Keratinocyte (primary cell): ENCODE measurements at regions not wholly inside any gene's neighbourhood (a gene's known extent, or its start where the extent isn't known, plus 50 kb on each side); places are given as distances from the start of the nearest gene placed in this dataset.

Experiments
- DNase-seq: peaks from one replicate; pipeline ENCODE4 v3.0.0-alpha.2; 2011; ENCODE audit warnings: low read depth, missing footprints, low spot score
- FAIRE-seq: peaks from 2 replicates; lab custom pipeline; 2011; peaks lifted over from hg19 to GRCh38; lab: Jason Lieb, UNC
- H2AFZ ChIP-seq: 2 replicates; pipeline ENCODE4 v1.6.0; 2012; ENCODE audit warnings: low read length, control low read depth, inconsistent platforms; ENCODE audit not compliant: control insufficient read depth
- H3K27ac ChIP-seq: 2 replicates; pipeline ENCODE4 v1.5.1; 2011; ENCODE audit warnings: low read length; ENCODE audit not compliant: control insufficient read depth, insufficient read depth
- H3K27me3 ChIP-seq: 3 replicates; pipeline ENCODE4 v1.6.0; 2011; ENCODE audit warnings: low read length; ENCODE audit not compliant: control insufficient read depth, insufficient read depth; ENCODE audit errors: extremely low read depth
- H3K36me3 ChIP-seq, 2 experiments: 2 replicates in 1 of 2; 3 replicates in 1 of 2; pipeline ENCODE4 v1.5.1; 2011; ENCODE audit warnings: low read length in 2 of 2, mild to moderate bottlenecking in 1 of 2; ENCODE audit not compliant: control insufficient read depth in 2 of 2, insufficient read depth in 2 of 2; ENCODE audit errors: extremely low read depth in 1 of 2
- H3K4me1 ChIP-seq: 3 replicates; pipeline ENCODE4 v1.5.1; 2011; ENCODE audit warnings: low read length; ENCODE audit not compliant: control insufficient read depth, insufficient read depth; ENCODE audit errors: extremely low read depth
- H3K4me2 ChIP-seq: 3 replicates; pipeline ENCODE4 v1.6.0; 2011; ENCODE audit warnings: low read depth, low read length; ENCODE audit not compliant: control insufficient read depth, insufficient read depth; ENCODE audit errors: extremely low read depth
- H3K4me3 ChIP-seq, 3 experiments: fragments of 200-600 bp in 1 of 3; sonication (generic) in 1 of 3; 2 replicates in 2 of 3; 3 replicates in 1 of 3; pipeline ENCODE4 v1.5.1; 2011 to 2016; ENCODE audit warnings: low read length in 3 of 3, mild to moderate bottlenecking in 3 of 3, control low read depth in 2 of 3, inconsistent platforms in 1 of 3, low read depth in 1 of 3, mixed read lengths in 1 of 3, mixed run types in 1 of 3, moderate library complexity in 1 of 3; ENCODE audit not compliant: control insufficient read depth in 2 of 3, insufficient read depth in 2 of 3; ENCODE audit errors: extremely low read depth in 1 of 3
- H3K79me2 ChIP-seq: 2 replicates; pipeline ENCODE4 v1.6.0; 2012; ENCODE audit warnings: low read length; ENCODE audit not compliant: control insufficient read depth, insufficient read depth
- H3K9ac ChIP-seq: 3 replicates; pipeline ENCODE4 v1.6.0; 2011; ENCODE audit warnings: low read length; ENCODE audit not compliant: control insufficient read depth, insufficient read depth; ENCODE audit errors: extremely low read depth
- H3K9me1 ChIP-seq: 3 replicates; pipeline ENCODE4 v1.6.0; 2011; ENCODE audit warnings: low read length; ENCODE audit not compliant: control insufficient read depth, insufficient read depth; ENCODE audit errors: extremely low read depth
- H3K9me3 ChIP-seq: 2 replicates; pipeline ENCODE4 v1.5.1; 2012; ENCODE audit warnings: low read depth, low read length; ENCODE audit not compliant: control insufficient read depth
- H4K20me1 ChIP-seq: 3 replicates; pipeline ENCODE4 v1.6.0; 2011; ENCODE audit warnings: low read length; ENCODE audit not compliant: control insufficient read depth, insufficient read depth; ENCODE audit errors: extremely low read depth
- CTCF ChIP-seq, 3 experiments: IDR thresholded peaks in 1 of 3; conservative IDR thresholded peaks in 1 of 3; optimal IDR thresholded peaks in 1 of 3; 2 replicates in 2 of 3; 3 replicates in 1 of 3; pipeline versions ENCODE3 to v1.5.1; 2011; ENCODE audit warnings: low read length in 3 of 3, mild to moderate bottlenecking in 3 of 3, moderate library complexity in 2 of 3, control low read depth in 1 of 3, inconsistent platforms in 1 of 3; ENCODE audit not compliant: insufficient read depth in 2 of 3; ENCODE audit errors: extremely low read depth in 1 of 3
- EZH2 ChIP-seq: IDR thresholded peaks from one replicate; pipeline ENCODE4 v1.6.1; 2012; ENCODE audit warnings: inconsistent platforms, mild to moderate bottlenecking, low read length, moderate library complexity
- dilution Hi-C: fragments of 300-500 bp; cut with MboI; formaldehyde crosslinking; loops from one replicate; pipeline ENCODE4 v1.7.0; 2020; ENCODE audit warnings: low sequenced_read_pairs; ENCODE audit not compliant: extremely low pct_ligation_motif_present

GRCh38 chr14:101113835-101114725 is 210.6 kb upstream of the RTL1 start:
- DNase-seq, result no peak
- H3K27me3 ChIP-seq, result no peaks in the 10 kb centered on the region
- H3K4me3 ChIP-seq, result no peak overlapping the region
- no peaks in the 10 kb centered on the region for H3K79me2 ChIP-seq
- H3K4me1 ChIP-seq, result no peaks in the 10 kb centered on the region
- H2AFZ ChIP-seq, result no peak overlapping the region
- no peaks in the 10 kb centered on the region for H4K20me1 ChIP-seq
- TF ChIP-seq CTCF (optimal IDR thresholded peaks at IDR 0.05 in 1 of 3, IDR thresholded peaks at IDR 0.05 in 1 of 3, conservative IDR thresholded peaks at IDR 0.05 in 1 of 3; ENCODE audit: extremely low read depth in 1 of 3, insufficient read depth in 2 of 3, low read length in 3 of 3) (no peak), EZH2 (no peak)
- H3K9me3 ChIP-seq, result peaks cover 2% of the 10 kb centered on the region
- H3K4me2 ChIP-seq, result no peak overlapping the region
- no peaks in the 10 kb centered on the region for H3K36me3 ChIP-seq
- dilution Hi-C loops, result no loop called here
- no peak for FAIRE-seq
- H3K27ac ChIP-seq, result no peak overlapping the region
- H3K9ac ChIP-seq, result no peak overlapping the region
- H3K9me1 ChIP-seq, result no peaks in the 10 kb centered on the region

- Histone ChIP-seq H3K9me3 (peaks cover 2% of the 10 kb centered on the region), H3K9me1 (no peaks in the 10 kb centered on the region), H3K27me3 (no peaks in the 10 kb centered on the region), H3K4me3 (no peak overlapping the region), H3K27ac (no peak overlapping the region), H3K4me1 (no peaks in the 10 kb centered on the region), H4K20me1 (no peaks in the 10 kb centered on the region), H3K36me3 (no peaks in the 10 kb centered on the region), H3K4me2 (no peak overlapping the region), H3K79me2 (no peaks in the 10 kb centered on the region), H2AFZ (no peak overlapping the region), H3K9ac (no peak overlapping the region)
- DNase-seq (no peak), FAIRE-seq (no peak)
- TF ChIP-seq CTCF (optimal IDR thresholded peaks at IDR 0.05 in 1 of 3, IDR thresholded peaks at IDR 0.05 in 1 of 3, conservative IDR thresholded peaks at IDR 0.05 in 1 of 3; ENCODE audit: extremely low read depth in 1 of 3, insufficient read depth in 2 of 3, low read length in 3 of 3), result no peak
- no peak for TF ChIP-seq EZH2
- dilution Hi-C loops, result no loop called here
These were observed 211.4 kb upstream of the RTL1 start for GRCh38 chr14:101114726-101115515.
